Right lobe of liver (tissue), 4 donors: ENCODE measurements at regions not wholly inside any gene's neighbourhood (a gene's known extent, or its start where the extent isn't known, plus 50 kb on each side); places are given as distances from the start of the nearest gene placed in this dataset.

ENCODE experiments used
- POLR2A ChIP-seq: fragments of 450-650 bp; IDR thresholded peaks from one replicate; pipeline ENCODE4 v1.6.1; 2017; ENCODE audit warnings: antibody characterized with exemption, mild to moderate bottlenecking
- TF ChIP-seq, protein P1 (sequence below), 4 donors: fragments of 200-600 bp in 3 of 4; fragments of 450-650 bp in 1 of 4; IDR thresholded peaks; one replicate each; pipeline versions ENCODE4 v1.5.1 to v1.8.0; 2016 to 2022; ENCODE audit warnings: antibody characterized with exemption in 4 of 4, mild to moderate bottlenecking in 2 of 4
- donor health status: DM: no; HTN: no; CAD: no.
- donor health status: DM: no; HTN: no; CAD: no.
- donor health status: DM: no; HTN: yes; CAD: no.

- TF ChIP-seq POLR2A, result no peak
- TF ChIP-seq, protein P1, sequence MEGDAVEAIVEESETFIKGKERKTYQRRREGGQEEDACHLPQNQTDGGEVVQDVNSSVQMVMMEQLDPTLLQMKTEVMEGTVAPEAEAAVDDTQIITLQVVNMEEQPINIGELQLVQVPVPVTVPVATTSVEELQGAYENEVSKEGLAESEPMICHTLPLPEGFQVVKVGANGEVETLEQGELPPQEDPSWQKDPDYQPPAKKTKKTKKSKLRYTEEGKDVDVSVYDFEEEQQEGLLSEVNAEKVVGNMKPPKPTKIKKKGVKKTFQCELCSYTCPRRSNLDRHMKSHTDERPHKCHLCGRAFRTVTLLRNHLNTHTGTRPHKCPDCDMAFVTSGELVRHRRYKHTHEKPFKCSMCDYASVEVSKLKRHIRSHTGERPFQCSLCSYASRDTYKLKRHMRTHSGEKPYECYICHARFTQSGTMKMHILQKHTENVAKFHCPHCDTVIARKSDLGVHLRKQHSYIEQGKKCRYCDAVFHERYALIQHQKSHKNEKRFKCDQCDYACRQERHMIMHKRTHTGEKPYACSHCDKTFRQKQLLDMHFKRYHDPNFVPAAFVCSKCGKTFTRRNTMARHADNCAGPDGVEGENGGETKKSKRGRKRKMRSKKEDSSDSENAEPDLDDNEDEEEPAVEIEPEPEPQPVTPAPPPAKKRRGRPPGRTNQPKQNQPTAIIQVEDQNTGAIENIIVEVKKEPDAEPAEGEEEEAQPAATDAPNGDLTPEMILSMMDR (IDR thresholded peaks at IDR 0.05), result no peak
Measured at GRCh38 chr6:168784426-168784825, 343.4 kb downstream of the SMOC2 start.
